ENCODE measurements at regions not wholly inside any gene's neighbourhood (a gene's known extent, or its start where the extent isn't known, plus 50 kb on each side); places are given as distances from the start of the nearest gene placed in this dataset.

GRCh38 chr13:29684441-29684840, 89.0 kb upstream of the SLC7A1 start:
- DNase-seq (ENCODE audit: low spot score): no peak
- no peak for TF ChIP-seq CTCF (IDR thresholded peaks at IDR 0.05; ENCODE audit: extremely low read depth, missing control alignments)

- TF ChIP-seq CTCF (IDR thresholded peaks at IDR 0.05; ENCODE audit: extremely low read depth, missing control alignments): no peak
- DNase-seq (ENCODE audit: low spot score): no peak
Observed at GRCh38 chr13:29683041-29683440, 87.6 kb upstream of the SLC7A1 start.

GRCh38 chr13:29681864-29682263, 86.4 kb upstream of the SLC7A1 start:
- no peak for DNase-seq (ENCODE audit: low spot score)
- no peak for TF ChIP-seq CTCF (IDR thresholded peaks at IDR 0.05; ENCODE audit: extremely low read depth, missing control alignments)

- DNase-seq (ENCODE audit: low spot score): no peak
- TF ChIP-seq CTCF (IDR thresholded peaks at IDR 0.05; ENCODE audit: extremely low read depth, missing control alignments): no peak
Observed at GRCh38 chr13:29679396-29680053, 84.0 kb upstream of the SLC7A1 start.

GRCh38 chr13:29677627-29678026, 82.1 kb upstream of the SLC7A1 start:
- DNase-seq (ENCODE audit: low spot score): no peak
- no peak for TF ChIP-seq CTCF (IDR thresholded peaks at IDR 0.05; ENCODE audit: extremely low read depth, missing control alignments)

- TF ChIP-seq CTCF (IDR thresholded peaks at IDR 0.05; ENCODE audit: extremely low read depth, missing control alignments): no peak
- DNase-seq (ENCODE audit: low spot score): no peak
Observed at GRCh38 chr13:29676941-29677452, 81.5 kb upstream of the SLC7A1 start.

GRCh38 chr13:29676535-29676934, 81.0 kb upstream of the SLC7A1 start:
- DNase-seq (ENCODE audit: low spot score): no peak

More at GRCh38 chr13:29676535-29676934, 81.0 kb upstream of the SLC7A1 start:
- TF ChIP-seq CTCF (IDR thresholded peaks at IDR 0.05; ENCODE audit: extremely low read depth, missing control alignments): no peak

Data from GM20000 (cell line).